CD4-positive, alpha-beta T cell (primary cell): ENCODE measurements at regions not wholly inside any gene's neighbourhood (a gene's known extent, or its start where the extent isn't known, plus 50 kb on each side); places are given as distances from the start of the nearest gene placed in this dataset.
"Not testable (repeated sequence)": the region's sequence is repeated elsewhere in the genome, so short reads cannot be mapped to it uniquely, and the experiment has no call there.

ENCODE experiments used
- ATAC-seq: fragments of 200-7000 bp; cut with Tn5 transposase; one replicate; pipeline ENCODE4 v1.10.0; 2022; ENCODE audit warnings: mild to moderate bottlenecking; ENCODE audit not compliant: poor library complexity
- CTCF ChIA-PET: fragments of 350-600 bp; sonication (Branson Sonifier 250); formaldehyde crosslinking; loops from one replicate; lab custom pipeline; 2021; ENCODE audit warnings: antibody characterized with exemption, inconsistent platforms; lab: Charles Lee
- POLR2A ChIA-PET: fragments of 350-600 bp; sonication (Branson Sonifier 250); formaldehyde crosslinking; loops from one replicate; lab custom pipeline; 2021; ENCODE audit warnings: antibody characterized with exemption, inconsistent platforms; lab: Charles Lee
- DNase-seq, 14 experiments: peaks; one replicate each; pipeline ENCODE4 v3.0.0-alpha.2; 2013 to 2020; ENCODE audit warnings: mixed read lengths in 2 of 14
- H3K27ac ChIP-seq, 2 donors: one replicate each; pipeline versions ENCODE4 v1.5.1 to v1.7.0; 2013; ENCODE audit warnings: low read length in 2 of 2, low read depth in 1 of 2, mild to moderate bottlenecking in 1 of 2
- H3K27me3 ChIP-seq, 2 experiments: 1 replicate in 1 of 2; 2 replicates in 1 of 2; pipeline versions ENCODE4 v1.6.1 to v1.7.0; 2013; ENCODE audit warnings: low read length in 2 of 2, control low read depth in 1 of 2, mild to moderate bottlenecking in 1 of 2, moderate library complexity in 1 of 2; ENCODE audit not compliant: insufficient read depth in 2 of 2, control insufficient read depth in 1 of 2
- H3K36me3 ChIP-seq: one replicate; pipeline ENCODE4 v1.6.1; 2013; ENCODE audit warnings: low read length, control low read depth; ENCODE audit not compliant: insufficient read depth
- H3K4me1 ChIP-seq: one replicate; pipeline ENCODE4 v1.6.1; 2013; ENCODE audit warnings: low read length, control low read depth; ENCODE audit not compliant: insufficient read depth
- H3K4me3 ChIP-seq: one replicate; pipeline ENCODE4 v1.5.1; 2013; ENCODE audit warnings: mild to moderate bottlenecking, low read length, moderate library complexity
- H3K9me3 ChIP-seq, 2 experiments: 1 replicate in 1 of 2; 2 replicates in 1 of 2; pipeline versions ENCODE4 v1.6.1 to v1.7.0; 2013; ENCODE audit warnings: low read length in 2 of 2, mild to moderate bottlenecking in 2 of 2, control low read depth in 1 of 2, moderate library complexity in 1 of 2; ENCODE audit not compliant: control insufficient read depth in 1 of 2, insufficient read depth in 1 of 2
- H3K27ac Mint-ChIP-seq: one replicate; pipeline ENCODE4 v1.8.0; 2020; ENCODE audit warnings: mixed read lengths
- H3K27me3 Mint-ChIP-seq: one replicate; pipeline ENCODE4 v1.8.0; 2021; ENCODE audit warnings: mixed read lengths
- H3K36me3 Mint-ChIP-seq: one replicate; pipeline ENCODE4 v1.8.0; 2021; ENCODE audit warnings: low read depth, mixed read lengths
- H3K4me1 Mint-ChIP-seq: one replicate; pipeline ENCODE4 v1.8.0; 2021; ENCODE audit warnings: low read depth, mixed read lengths
- H3K4me3 Mint-ChIP-seq: one replicate; pipeline ENCODE4 v1.8.0; 2020; ENCODE audit warnings: mild to moderate bottlenecking, mixed read lengths
- H3K9me3 Mint-ChIP-seq: one replicate; pipeline ENCODE4 v1.8.0; 2020; ENCODE audit warnings: mixed read lengths
- CTCF ChIP-seq: fragments of 200-600 bp; IDR thresholded peaks from one replicate; pipeline ENCODE4 v1.8.0; 2022; ENCODE audit warnings: antibody characterized with exemption, mild to moderate bottlenecking
- intact Hi-C, 2 experiments: fragments of 100-400 bp; cut with DNase I in 1 of 2; cut with micrococcal nuclease in 1 of 2; formaldehyde crosslinking; loops; one replicate each; pipeline versions ENCODE4 v1.15.1 to v1.9.0; 2023 to 2025; cut with DNase I, micrococcal nuclease

- Mint-ChIP-seq H3K9me3 (peaks cover 4% of the 10 kb centered on the region), H3K4me1 (no peaks in the 10 kb centered on the region), H3K4me3 (no peak overlapping the region), H3K27ac (no peak overlapping the region), H3K36me3 (no peaks in the 10 kb centered on the region), H3K27me3 (no peaks in the 10 kb centered on the region)
- DNase-seq (no peak), ATAC-seq (no peak)
- POLR2A ChIA-PET, result no interaction called here
- intact Hi-C loops, result no loop called here
- no peak overlapping the region for H3K27ac ChIP-seq
- TF ChIP-seq CTCF, result no peak
- CTCF ChIA-PET, result no interaction called here
- H3K4me3 ChIP-seq, result no peak overlapping the region
- H3K4me1 ChIP-seq, result no peaks in the 10 kb centered on the region
- peaks cover 0 to 37% of the 10 kb centered on the region in 2 experiments for H3K9me3 ChIP-seq
- H3K27me3 ChIP-seq, result no peaks in the 10 kb centered on the region
- H3K36me3 ChIP-seq, result no peaks in the 10 kb centered on the region
Observed at GRCh38 chr17:22277595-22277994, 585.3 kb downstream of the KCNJ18 start.

- Mint-ChIP-seq H3K4me1 (no peaks in the 10 kb centered on the region), H3K36me3 (no peaks in the 10 kb centered on the region), H3K27ac (no peak overlapping the region), H3K27me3 (no peaks in the 10 kb centered on the region), H3K4me3 (no peak overlapping the region), H3K9me3 (peaks cover 8% of the 10 kb centered on the region)
- H3K27me3 ChIP-seq, result no peaks in the 10 kb centered on the region
- ChIA-PET CTCF (no interaction called here), POLR2A (no interaction called here)
- intact Hi-C loops, result no loop called here
- H3K4me3 ChIP-seq, result no peak overlapping the region
- no peak for ATAC-seq
- DNase-seq, result no peak
- no peak for TF ChIP-seq CTCF
- H3K36me3 ChIP-seq, result no peaks in the 10 kb centered on the region
- no peak overlapping the region for H3K27ac ChIP-seq
- peaks cover 0 to 28% of the 10 kb centered on the region in 2 experiments for H3K9me3 ChIP-seq
- H3K4me1 ChIP-seq, result no peaks in the 10 kb centered on the region
Observed at GRCh38 chr17:22278302-22279275, 586.3 kb downstream of the KCNJ18 start.

- peaks cover 7% of the 10 kb centered on the region for H3K9me3 Mint-ChIP-seq
- no peak overlapping the region for H3K4me3 Mint-ChIP-seq
- no peaks in the 10 kb centered on the region for H3K4me1 Mint-ChIP-seq
- DNase-seq (peak in 1 of 14 experiments; percentile 3), ATAC-seq (no peak)
- Histone ChIP-seq H3K27me3 (no peaks in the 10 kb centered on the region), H3K4me1 (no peaks in the 10 kb centered on the region), H3K36me3 (no peaks in the 10 kb centered on the region), H3K27ac (no peak overlapping the region), H3K9me3 (peaks cover 0 to 17% of the 10 kb centered on the region in 2 experiments), H3K4me3 (no peak overlapping the region)
- intact Hi-C loops, result no loop called here
- no peaks in the 10 kb centered on the region for H3K36me3 Mint-ChIP-seq
- no peak overlapping the region for H3K27ac Mint-ChIP-seq
- no peaks in the 10 kb centered on the region for H3K27me3 Mint-ChIP-seq
- POLR2A ChIA-PET, result no interaction called here
- no peak for TF ChIP-seq CTCF
- CTCF ChIA-PET, result no interaction called here
Observed at GRCh38 chr17:22286337-22287041, 594.2 kb downstream of the KCNJ18 start.

GRCh38 chr17:22298484-22298951 lies 606.2 kb downstream of the KCNJ18 start:
- ATAC-seq, H3K4me3 Mint-ChIP-seq, H3K27me3 ChIP-seq, H3K4me3 ChIP-seq, H3K9me3 Mint-ChIP-seq, H3K36me3 Mint-ChIP-seq, POLR2A ChIA-PET, H3K4me1 ChIP-seq, H3K36me3 ChIP-seq, DNase-seq, H3K4me1 Mint-ChIP-seq, CTCF ChIA-PET, H3K27ac Mint-ChIP-seq, H3K27ac ChIP-seq, H3K27me3 Mint-ChIP-seq: not testable (repeated sequence)
- intact Hi-C loops, result loop anchor here in 1 of 2 experiments (10.0 kb wide), 1 partner anchor 54 kb away; no protein-coding TSS in a partner anchor
- H3K9me3 ChIP-seq, result peaks cover 0 to 62% of the 10 kb centered on the region in 2 experiments
